Hepatocyte (in vitro differentiated cells): ENCODE measurements at regions not wholly inside any gene's neighbourhood (a gene's known extent, or its start where the extent isn't known, plus 50 kb on each side); places are given as distances from the start of the nearest gene placed in this dataset.

Experiments
- EZH2 ChIP-seq: fragments of 200-600 bp; sonication (generic); IDR thresholded peaks from 2 replicates; pipeline ENCODE4 v1.6.1; 2016; ENCODE audit warnings: antibody characterized with exemption, mild to moderate bottlenecking, borderline replicate concordance
- TF ChIP-seq, protein P1 (sequence below): fragments of 200-600 bp; sonication (generic); IDR thresholded peaks from 2 replicates; pipeline ENCODE4 v1.5.1; 2016; ENCODE audit warnings: antibody characterized with exemption, mild to moderate bottlenecking; ENCODE audit not compliant: poor library complexity

DNA sequence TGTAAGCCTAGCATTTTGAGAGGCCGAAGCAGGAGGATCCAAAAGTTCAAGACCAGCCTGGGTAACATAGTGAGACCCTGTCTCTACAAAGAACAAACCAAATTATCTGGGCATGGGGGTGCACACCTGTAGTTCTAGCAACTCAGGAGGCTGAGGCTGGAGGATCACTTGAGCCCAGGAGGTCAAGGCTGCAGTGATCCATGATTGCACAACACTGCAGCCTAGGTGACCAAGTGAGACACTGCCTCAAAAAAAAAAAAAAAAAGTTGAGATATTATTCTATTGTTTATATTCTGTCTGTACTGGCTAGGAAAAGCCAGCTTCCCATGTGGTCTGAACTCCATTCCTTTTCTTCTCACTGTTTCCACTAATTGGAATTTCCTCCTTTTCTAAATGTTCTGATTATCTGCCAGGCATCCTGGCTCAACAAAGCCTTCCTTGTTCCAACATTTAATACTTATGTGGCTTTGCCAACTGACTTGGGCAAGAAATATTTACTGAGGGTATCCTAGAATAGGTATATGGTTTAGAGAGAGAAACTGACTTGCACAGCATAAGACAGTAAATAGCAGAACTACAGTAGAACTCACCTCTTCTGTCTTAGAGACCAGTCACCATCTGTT lies 175.2 kb upstream of the ADAMTS3 start:
- TF ChIP-seq, protein P1, sequence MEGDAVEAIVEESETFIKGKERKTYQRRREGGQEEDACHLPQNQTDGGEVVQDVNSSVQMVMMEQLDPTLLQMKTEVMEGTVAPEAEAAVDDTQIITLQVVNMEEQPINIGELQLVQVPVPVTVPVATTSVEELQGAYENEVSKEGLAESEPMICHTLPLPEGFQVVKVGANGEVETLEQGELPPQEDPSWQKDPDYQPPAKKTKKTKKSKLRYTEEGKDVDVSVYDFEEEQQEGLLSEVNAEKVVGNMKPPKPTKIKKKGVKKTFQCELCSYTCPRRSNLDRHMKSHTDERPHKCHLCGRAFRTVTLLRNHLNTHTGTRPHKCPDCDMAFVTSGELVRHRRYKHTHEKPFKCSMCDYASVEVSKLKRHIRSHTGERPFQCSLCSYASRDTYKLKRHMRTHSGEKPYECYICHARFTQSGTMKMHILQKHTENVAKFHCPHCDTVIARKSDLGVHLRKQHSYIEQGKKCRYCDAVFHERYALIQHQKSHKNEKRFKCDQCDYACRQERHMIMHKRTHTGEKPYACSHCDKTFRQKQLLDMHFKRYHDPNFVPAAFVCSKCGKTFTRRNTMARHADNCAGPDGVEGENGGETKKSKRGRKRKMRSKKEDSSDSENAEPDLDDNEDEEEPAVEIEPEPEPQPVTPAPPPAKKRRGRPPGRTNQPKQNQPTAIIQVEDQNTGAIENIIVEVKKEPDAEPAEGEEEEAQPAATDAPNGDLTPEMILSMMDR, result no peak
- TF ChIP-seq EZH2, result no peak
